ENCODE measurements at regions not wholly inside any gene's neighbourhood (a gene's known extent, or its start where the extent isn't known, plus 50 kb on each side); places are given as distances from the start of the nearest gene placed in this dataset.

DNA sequence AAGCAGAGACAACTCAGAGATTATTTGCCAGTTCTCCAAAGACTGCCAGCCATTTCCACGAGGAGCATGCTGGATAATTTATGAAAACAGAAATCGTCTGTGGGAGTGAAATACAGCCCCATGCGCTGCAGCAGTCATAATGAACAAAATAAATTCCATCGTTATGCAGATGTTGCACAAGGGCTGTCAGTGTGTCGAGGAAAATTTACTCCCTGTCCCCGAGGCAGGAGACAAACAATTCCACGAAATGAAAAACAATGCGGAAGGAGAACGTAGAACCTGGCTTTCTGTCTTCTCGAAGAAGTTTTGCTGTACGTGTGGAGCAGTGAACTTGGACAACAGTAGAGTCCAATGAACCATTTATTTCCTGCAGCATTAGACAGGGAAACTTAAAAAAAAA lies 399.4 kb downstream of the CD83 start:
- Mint-ChIP-seq H3K4me1 (peaks cover 15% of the 10 kb centered on the region), H3K9me3 (peaks cover 26% of the 10 kb centered on the region), H3K27ac (no peak overlapping the region), H3K27me3 (ENCODE audit: low read depth) (no peaks in the 10 kb centered on the region), H3K36me3 (peaks cover 11% of the 10 kb centered on the region), H3K4me3 (no peak overlapping the region)
- ChIA-PET CTCF (no interaction called here), POLR2A (no interaction called here)
- ATAC-seq = no peak
- TF ChIP-seq FOXJ3 (CRISPR knock-in tag; IDR thresholded peaks at IDR 0.05; ENCODE audit: borderline replicate concordance) (no peak), JAZF1 (CRISPR knock-in tag; IDR thresholded peaks at IDR 0.05) (no peak), CBFB (CRISPR knock-in tag; IDR thresholded peaks at IDR 0.05; ENCODE audit: low read depth) (no peak), SOX15 (CRISPR knock-in tag; IDR thresholded peaks at IDR 0.05) (no peak), GABPB1 (CRISPR knock-in tag; IDR thresholded peaks at IDR 0.05) (no peak), NFYB (CRISPR knock-in tag; conservative IDR thresholded peaks at IDR 0.05; ENCODE audit: low read depth) (no peak), EMX1 (CRISPR knock-in tag; IDR thresholded peaks at IDR 0.05) (no peak), NFATC4 (CRISPR knock-in tag; IDR thresholded peaks at IDR 0.05) (no peak), IRF2 (CRISPR knock-in tag; IDR thresholded peaks at IDR 0.05; ENCODE audit: borderline replicate concordance, low read depth) (no peak), ZNF263 (CRISPR knock-in tag; IDR thresholded peaks at IDR 0.05; ENCODE audit: low read depth) (no peak), ATF1 (CRISPR knock-in tag; IDR thresholded peaks at IDR 0.05) (no peak)
- TF ChIP-seq, protein P1, sequence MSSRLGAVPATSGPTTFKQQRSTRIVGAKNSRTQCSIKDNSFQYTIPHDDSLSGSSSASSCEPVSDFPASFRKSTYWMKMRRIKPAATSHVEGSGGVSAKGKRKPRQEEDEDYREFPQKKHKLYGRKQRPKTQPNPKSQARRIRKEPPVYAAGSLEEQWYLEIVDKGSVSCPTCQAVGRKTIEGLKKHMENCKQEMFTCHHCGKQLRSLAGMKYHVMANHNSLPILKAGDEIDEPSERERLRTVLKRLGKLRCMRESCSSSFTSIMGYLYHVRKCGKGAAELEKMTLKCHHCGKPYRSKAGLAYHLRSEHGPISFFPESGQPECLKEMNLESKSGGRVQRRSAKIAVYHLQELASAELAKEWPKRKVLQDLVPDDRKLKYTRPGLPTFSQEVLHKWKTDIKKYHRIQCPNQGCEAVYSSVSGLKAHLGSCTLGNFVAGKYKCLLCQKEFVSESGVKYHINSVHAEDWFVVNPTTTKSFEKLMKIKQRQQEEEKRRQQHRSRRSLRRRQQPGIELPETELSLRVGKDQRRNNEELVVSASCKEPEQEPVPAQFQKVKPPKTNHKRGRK (CRISPR knock-in tag; IDR thresholded peaks at IDR 0.05; ENCODE audit: borderline replicate concordance) = no peak
- TF ChIP-seq, protein P2, sequence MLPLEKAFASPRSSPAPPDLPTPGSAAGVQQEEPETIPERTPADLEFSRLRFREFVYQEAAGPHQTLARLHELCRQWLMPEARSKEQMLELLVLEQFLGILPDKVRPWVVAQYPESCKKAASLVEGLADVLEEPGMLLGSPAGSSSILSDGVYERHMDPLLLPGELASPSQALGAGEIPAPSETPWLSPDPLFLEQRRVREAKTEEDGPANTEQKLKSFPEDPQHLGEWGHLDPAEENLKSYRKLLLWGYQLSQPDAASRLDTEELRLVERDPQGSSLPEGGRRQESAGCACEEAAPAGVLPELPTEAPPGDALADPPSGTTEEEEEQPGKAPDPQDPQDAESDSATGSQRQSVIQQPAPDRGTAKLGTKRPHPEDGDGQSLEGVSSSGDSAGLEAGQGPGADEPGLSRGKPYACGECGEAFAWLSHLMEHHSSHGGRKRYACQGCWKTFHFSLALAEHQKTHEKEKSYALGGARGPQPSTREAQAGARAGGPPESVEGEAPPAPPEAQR (CRISPR knock-in tag; IDR thresholded peaks at IDR 0.05) = no peak
- TF ChIP-seq, protein P3, sequence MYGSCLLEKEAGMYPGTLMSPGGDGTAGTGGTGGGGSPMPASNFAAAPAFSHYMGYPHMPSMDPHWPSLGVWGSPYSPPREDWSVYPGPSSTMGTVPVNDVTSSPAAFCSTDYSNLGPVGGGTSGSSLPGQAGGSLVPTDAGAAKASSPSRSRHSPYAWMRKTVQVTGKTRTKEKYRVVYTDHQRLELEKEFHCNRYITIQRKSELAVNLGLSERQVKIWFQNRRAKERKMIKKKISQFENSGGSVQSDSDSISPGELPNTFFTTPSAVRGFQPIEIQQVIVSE (CRISPR knock-in tag; IDR thresholded peaks at IDR 0.05; ENCODE audit: borderline replicate concordance) = no peak
- TF ChIP-seq, protein P4, sequence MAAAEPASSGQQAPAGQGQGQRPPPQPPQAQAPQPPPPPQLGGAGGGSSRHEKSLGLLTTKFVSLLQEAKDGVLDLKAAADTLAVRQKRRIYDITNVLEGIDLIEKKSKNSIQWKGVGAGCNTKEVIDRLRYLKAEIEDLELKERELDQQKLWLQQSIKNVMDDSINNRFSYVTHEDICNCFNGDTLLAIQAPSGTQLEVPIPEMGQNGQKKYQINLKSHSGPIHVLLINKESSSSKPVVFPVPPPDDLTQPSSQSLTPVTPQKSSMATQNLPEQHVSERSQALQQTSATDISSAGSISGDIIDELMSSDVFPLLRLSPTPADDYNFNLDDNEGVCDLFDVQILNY (CRISPR knock-in tag; IDR thresholded peaks at IDR 0.05) = no peak
- TF ChIP-seq, protein P5, sequence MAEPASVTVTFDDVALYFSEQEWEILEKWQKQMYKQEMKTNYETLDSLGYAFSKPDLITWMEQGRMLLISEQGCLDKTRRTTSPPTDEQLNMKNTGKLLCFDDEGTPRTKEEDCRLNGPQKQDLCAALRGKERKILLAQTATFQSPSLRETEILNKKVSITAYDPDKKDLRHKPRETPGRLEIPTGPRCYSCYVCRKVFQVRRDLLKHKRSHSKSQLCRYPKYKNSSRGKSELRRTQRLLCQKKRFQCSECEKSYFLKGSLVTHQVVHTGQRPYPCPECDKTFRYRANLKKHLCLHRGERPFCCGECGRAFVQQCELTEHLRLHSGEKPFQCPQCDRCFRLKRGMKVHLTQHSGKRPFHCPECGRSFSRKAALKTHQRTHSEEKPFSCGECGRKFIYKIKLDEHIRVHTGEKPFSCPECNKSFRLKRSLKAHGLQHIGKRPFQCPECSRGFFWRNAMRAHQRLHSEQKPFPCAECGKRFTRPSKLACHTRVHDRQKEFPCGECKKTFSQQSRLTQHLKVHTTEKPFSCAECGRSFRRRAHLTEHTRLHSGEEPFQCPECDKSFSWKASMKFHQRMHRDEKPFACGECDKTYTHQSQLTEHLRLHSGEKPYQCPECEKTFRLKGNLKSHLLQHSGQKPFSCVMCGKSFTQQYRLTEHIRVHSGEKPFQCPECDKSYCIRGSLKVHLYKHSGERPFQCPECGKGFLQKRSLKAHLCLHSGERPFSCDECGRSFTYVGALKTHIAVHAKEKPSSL (CRISPR knock-in tag; conservative IDR thresholded peaks at IDR 0.05) = no peak
- DNase-seq (ENCODE audit: low spot score) = no peak

DNA sequence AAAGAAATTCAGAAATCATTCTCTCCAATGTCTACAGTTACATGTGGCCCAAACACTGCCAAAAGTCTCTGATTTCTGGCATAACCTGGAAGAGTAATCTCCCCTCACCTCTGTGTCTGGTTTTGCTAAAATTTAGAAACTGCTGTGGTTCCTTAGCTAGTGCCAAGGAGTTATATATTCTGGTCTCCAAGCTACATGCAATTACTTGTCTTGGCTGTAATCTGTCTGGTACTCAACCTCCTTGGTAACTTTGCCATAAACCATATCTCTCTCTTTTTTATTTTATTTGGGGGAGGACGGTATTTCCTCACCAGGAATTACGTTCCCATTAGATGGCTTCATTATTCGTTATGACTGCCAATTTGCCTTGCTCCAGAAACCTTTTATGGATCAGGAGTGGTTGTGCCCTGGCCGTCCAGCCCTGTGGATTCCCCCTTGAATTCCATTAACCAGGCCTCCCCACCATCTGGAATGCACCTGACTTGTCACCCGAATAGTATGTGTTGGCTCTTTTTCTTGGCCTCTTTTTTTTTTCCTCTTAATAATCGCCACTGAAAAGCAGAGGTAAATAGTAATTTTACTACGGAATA lies 400.0 kb downstream of the CD83 start:
- H3K36me3 Mint-ChIP-seq = peaks cover 11% of the 10 kb centered on the region
- ATAC-seq (no peak), DNase-seq (ENCODE audit: low spot score) (no peak)
- H3K4me3 Mint-ChIP-seq = no peak overlapping the region
- H3K4me1 Mint-ChIP-seq = peaks cover 15% of the 10 kb centered on the region
- no peaks in the 10 kb centered on the region for H3K27me3 Mint-ChIP-seq (ENCODE audit: low read depth)
- H3K9me3 Mint-ChIP-seq = peaks cover 20% of the 10 kb centered on the region
- no peak overlapping the region for H3K27ac Mint-ChIP-seq
- POLR2A ChIA-PET = no interaction called here
- CTCF ChIA-PET = no interaction called here
- TF ChIP-seq KAT7 (CRISPR knock-in tag; IDR thresholded peaks at IDR 0.05; ENCODE audit: borderline replicate concordance) (no peak), MXD4 (CRISPR knock-in tag; IDR thresholded peaks at IDR 0.05; ENCODE audit: borderline replicate concordance) (no peak), PRRX2 (CRISPR knock-in tag; IDR thresholded peaks at IDR 0.05) (no peak), TEAD1 (CRISPR knock-in tag; IDR thresholded peaks at IDR 0.05) (no peak)
- TF ChIP-seq, protein P6, sequence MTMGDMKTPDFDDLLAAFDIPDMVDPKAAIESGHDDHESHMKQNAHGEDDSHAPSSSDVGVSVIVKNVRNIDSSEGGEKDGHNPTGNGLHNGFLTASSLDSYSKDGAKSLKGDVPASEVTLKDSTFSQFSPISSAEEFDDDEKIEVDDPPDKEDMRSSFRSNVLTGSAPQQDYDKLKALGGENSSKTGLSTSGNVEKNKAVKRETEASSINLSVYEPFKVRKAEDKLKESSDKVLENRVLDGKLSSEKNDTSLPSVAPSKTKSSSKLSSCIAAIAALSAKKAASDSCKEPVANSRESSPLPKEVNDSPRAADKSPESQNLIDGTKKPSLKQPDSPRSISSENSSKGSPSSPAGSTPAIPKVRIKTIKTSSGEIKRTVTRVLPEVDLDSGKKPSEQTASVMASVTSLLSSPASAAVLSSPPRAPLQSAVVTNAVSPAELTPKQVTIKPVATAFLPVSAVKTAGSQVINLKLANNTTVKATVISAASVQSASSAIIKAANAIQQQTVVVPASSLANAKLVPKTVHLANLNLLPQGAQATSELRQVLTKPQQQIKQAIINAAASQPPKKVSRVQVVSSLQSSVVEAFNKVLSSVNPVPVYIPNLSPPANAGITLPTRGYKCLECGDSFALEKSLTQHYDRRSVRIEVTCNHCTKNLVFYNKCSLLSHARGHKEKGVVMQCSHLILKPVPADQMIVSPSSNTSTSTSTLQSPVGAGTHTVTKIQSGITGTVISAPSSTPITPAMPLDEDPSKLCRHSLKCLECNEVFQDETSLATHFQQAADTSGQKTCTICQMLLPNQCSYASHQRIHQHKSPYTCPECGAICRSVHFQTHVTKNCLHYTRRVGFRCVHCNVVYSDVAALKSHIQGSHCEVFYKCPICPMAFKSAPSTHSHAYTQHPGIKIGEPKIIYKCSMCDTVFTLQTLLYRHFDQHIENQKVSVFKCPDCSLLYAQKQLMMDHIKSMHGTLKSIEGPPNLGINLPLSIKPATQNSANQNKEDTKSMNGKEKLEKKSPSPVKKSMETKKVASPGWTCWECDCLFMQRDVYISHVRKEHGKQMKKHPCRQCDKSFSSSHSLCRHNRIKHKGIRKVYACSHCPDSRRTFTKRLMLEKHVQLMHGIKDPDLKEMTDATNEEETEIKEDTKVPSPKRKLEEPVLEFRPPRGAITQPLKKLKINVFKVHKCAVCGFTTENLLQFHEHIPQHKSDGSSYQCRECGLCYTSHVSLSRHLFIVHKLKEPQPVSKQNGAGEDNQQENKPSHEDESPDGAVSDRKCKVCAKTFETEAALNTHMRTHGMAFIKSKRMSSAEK (CRISPR knock-in tag; IDR thresholded peaks at IDR 0.05; ENCODE audit: borderline replicate concordance) = no peak
- TF ChIP-seq, protein P7, sequence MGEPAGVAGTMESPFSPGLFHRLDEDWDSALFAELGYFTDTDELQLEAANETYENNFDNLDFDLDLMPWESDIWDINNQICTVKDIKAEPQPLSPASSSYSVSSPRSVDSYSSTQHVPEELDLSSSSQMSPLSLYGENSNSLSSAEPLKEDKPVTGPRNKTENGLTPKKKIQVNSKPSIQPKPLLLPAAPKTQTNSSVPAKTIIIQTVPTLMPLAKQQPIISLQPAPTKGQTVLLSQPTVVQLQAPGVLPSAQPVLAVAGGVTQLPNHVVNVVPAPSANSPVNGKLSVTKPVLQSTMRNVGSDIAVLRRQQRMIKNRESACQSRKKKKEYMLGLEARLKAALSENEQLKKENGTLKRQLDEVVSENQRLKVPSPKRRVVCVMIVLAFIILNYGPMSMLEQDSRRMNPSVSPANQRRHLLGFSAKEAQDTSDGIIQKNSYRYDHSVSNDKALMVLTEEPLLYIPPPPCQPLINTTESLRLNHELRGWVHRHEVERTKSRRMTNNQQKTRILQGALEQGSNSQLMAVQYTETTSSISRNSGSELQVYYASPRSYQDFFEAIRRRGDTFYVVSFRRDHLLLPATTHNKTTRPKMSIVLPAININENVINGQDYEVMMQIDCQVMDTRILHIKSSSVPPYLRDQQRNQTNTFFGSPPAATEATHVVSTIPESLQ (CRISPR knock-in tag; IDR thresholded peaks at IDR 0.05) = no peak
- TF ChIP-seq, protein P3 (CRISPR knock-in tag; IDR thresholded peaks at IDR 0.05; ENCODE audit: borderline replicate concordance) = no peak
